Activated CD8-positive, alpha-beta memory T cell treated with anti-CD3 and anti-CD28 coated beads for 1 hour (primary cell): ENCODE measurements at regions not wholly inside any gene's neighbourhood (a gene's known extent, or its start where the extent isn't known, plus 50 kb on each side); places are given as distances from the start of the nearest gene placed in this dataset.
"Not testable (repeated sequence)": the region's sequence is repeated elsewhere in the genome, so short reads cannot be mapped to it uniquely, and the experiment has no call there.

ENCODE experiments used
- DNase-seq, 2 donors: peaks; one replicate each; pipeline ENCODE4 v3.0.0-alpha.2; 2020; ENCODE audit warnings: low read depth in 1 of 2; ENCODE audit errors: extremely low read depth in 1 of 2

- DNase-seq: no peak
These were observed 389.0 kb upstream of the LMCD1 start for GRCh38 chr3:8112587-8112986.

- DNase-seq: no peak
These were observed 388.0 kb upstream of the LMCD1 start for GRCh38 chr3:8113626-8114025.

GRCh38 chr3:8128686-8129085 lies 372.9 kb upstream of the LMCD1 start:
- no peak for DNase-seq

GRCh38 chr3:8136553-8136952 lies 365.1 kb upstream of the LMCD1 start:
- DNase-seq: no peak

- DNase-seq: no peak
These were observed 358.4 kb upstream of the LMCD1 start for GRCh38 chr3:8143186-8143585.

GRCh38 chr3:8145661-8146060 lies 356.0 kb upstream of the LMCD1 start:
- DNase-seq: no peak

- DNase-seq: no peak
These were observed 353.9 kb upstream of the LMCD1 start for GRCh38 chr3:8147711-8148110.

GRCh38 chr3:8152821-8153418 lies 348.7 kb upstream of the LMCD1 start:
- no peak for DNase-seq

GRCh38 chr3:8153800-8154199 lies 347.8 kb upstream of the LMCD1 start:
- no peak for DNase-seq

GRCh38 chr3:8154617-8155016 lies 347.0 kb upstream of the LMCD1 start:
- no peak for DNase-seq

- no peak for DNase-seq
These were observed 345.5 kb upstream of the LMCD1 start for GRCh38 chr3:8156138-8156537.

- DNase-seq: no peak
These were observed 344.8 kb upstream of the LMCD1 start for GRCh38 chr3:8156831-8157230.

GRCh38 chr3:8157640-8158039 lies 344.0 kb upstream of the LMCD1 start:
- no peak for DNase-seq

GRCh38 chr3:8164145-8164544 lies 337.5 kb upstream of the LMCD1 start:
- DNase-seq: no peak

- DNase-seq: no peak
These were observed 335.6 kb upstream of the LMCD1 start for GRCh38 chr3:8166014-8166413.

- DNase-seq: no peak
These were observed 330.6 kb upstream of the LMCD1 start for GRCh38 chr3:8170971-8171508.

GRCh38 chr3:8173892-8174291 lies 327.7 kb upstream of the LMCD1 start:
- no peak for DNase-seq

- not testable (repeated sequence) for DNase-seq
These were observed 324.7 kb upstream of the LMCD1 start for GRCh38 chr3:8176759-8177483.

- not testable (repeated sequence) for DNase-seq
These were observed 323.1 kb upstream of the LMCD1 start for GRCh38 chr3:8178516-8178915.

GRCh38 chr3:8182904-8183303 lies 318.7 kb upstream of the LMCD1 start:
- no peak for DNase-seq

- no peak for DNase-seq
These were observed 318.0 kb upstream of the LMCD1 start for GRCh38 chr3:8183627-8184026.

GRCh38 chr3:8186213-8186612 lies 315.4 kb upstream of the LMCD1 start:
- DNase-seq: no peak
